GM19351 (cell line): ENCODE measurements at regions not wholly inside any gene's neighbourhood (a gene's known extent, or its start where the extent isn't known, plus 50 kb on each side); places are given as distances from the start of the nearest gene placed in this dataset.

Source experiments
- ATAC-seq: cut with Tn5 transposase; IDR thresholded peaks from one replicate; pipeline ENCODE4 v1.9.1; 2021; ENCODE audit warnings: mild to moderate bottlenecking, moderate library complexity; ENCODE audit not compliant: unreplicated experiment

GRCh38 chr12:65622056-65622455, 202.2 kb upstream of the HMGA2 start:
- no peak for ATAC-seq

- ATAC-seq, result no peak
Observed at GRCh38 chr12:65623507-65623906, 200.8 kb upstream of the HMGA2 start.

DNA sequence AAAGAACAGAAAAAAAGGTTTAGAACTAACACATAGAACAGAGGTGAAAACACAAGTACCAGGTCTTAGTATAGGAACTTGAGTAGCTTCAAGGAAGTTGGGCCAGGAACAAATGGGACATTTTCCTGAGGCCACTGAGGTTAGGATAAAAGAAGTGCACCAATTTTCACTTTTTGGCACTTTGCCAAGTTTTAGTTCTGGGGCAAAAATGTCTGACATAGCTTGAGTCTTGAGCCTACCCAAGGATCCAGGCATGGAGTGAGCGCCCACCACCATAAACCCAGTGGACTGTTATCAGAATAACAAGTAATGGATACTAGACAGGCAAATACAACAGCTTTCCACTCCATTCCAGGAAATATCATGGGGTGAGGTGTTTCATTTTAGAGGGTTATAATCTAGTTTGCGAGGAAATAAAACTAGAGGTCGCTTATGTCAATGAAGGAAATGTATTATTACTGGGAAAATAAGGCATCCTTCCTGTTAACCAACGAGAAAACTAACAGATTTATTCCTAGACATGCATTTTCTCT, 199.7 kb upstream of the HMGA2 start:
- ATAC-seq, result no peak

DNA sequence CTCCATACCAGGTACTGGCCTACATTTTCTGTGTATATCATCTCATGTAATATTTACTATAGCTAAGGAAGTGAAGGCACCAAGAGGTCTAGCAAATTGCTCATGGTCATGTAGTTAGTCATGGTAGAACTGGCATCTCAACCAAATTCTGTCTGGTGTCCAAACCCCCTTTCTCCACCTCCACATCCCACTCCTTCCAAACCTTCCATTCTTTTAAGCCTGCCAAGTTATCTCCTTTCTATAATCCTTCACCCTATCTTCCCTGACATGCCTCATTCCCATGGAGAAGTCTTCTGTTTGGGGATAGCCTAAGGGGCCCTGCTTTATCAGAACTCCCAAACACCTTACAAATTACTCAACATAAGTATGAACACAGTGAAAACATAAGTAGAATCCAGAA, 196.2 kb upstream of the HMGA2 start:
- no peak for ATAC-seq

DNA sequence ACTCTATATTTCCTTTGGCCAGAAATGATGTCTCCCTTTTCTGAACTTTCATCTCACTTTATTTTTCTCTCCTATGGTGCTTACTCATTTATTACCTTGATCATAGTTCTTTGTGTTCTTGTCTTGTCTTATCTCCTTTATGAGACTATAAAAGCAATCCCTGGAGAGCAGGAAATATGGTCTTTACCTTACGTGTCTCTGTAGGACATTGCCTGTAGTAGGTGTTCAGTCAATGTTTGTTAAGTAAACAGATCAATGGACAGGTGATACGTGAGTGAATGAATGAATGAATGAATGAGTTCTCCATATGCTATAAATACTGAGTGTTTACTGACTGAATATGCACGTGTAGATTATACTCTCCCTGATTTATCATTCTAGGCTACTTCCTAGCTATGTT, 193.7 kb upstream of the HMGA2 start:
- no peak for ATAC-seq

DNA sequence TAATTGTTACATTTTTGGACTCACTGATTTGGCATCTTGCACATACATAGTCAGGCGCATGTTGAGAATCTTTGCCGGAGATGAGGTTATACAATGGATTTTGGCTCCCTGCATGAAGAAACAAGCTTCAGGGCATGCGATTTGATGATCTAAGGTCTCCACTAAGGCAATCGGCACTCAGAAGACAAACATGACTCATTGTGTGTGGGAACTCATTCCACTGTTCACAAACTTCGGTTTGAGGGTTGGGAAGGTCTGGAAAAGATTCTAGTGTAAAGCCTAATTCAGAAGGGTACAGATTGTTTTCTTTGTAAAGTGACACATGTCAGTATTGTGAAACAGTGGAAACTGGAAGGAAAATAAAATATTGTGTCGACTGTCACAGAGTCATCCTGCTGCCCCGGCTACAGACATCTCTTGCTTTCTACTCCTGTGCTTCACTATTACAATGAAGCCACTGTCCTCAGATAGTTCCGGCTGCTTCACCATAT, 192.6 kb upstream of the HMGA2 start:
- ATAC-seq, result no peak

DNA sequence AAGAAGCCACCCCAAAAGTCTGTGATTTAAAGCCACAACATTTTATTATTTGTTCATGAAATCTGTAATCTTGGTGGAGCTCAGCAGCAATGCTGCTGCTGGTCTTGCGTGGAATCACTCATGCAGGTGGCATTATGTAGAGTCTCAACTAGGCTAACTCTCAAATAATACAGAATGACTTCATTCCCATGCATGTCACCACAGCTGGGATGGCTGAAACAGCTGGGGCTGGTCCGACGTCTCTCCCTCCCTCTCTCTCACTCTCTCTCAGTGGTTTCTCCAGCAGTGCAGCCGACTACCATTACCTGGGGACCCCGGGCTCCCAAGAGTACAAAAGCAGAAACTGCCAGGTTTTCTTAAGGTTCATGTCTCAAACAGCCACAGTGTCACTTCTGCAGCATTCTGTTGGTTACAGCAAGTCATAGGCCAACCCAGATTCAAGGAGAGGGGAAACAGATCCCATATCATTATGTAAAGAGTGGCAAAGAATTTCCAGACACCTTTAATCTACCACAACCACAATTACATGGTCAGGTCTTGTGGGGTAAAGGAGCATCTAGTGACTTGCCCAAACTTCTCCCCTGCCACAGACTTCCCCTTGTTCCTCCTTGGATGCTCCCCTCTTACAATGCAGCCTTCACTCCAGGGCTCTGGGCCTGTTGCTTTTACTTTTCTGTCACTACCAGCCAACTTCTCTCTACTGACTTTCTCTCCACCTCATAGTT, 192.0 kb upstream of the HMGA2 start:
- ATAC-seq, result no peak

- no peak for ATAC-seq
Observed at GRCh38 chr12:65634061-65634460, 190.2 kb upstream of the HMGA2 start.

- ATAC-seq, result no peak
Observed at GRCh38 chr12:65634626-65635331, 189.5 kb upstream of the HMGA2 start.

DNA sequence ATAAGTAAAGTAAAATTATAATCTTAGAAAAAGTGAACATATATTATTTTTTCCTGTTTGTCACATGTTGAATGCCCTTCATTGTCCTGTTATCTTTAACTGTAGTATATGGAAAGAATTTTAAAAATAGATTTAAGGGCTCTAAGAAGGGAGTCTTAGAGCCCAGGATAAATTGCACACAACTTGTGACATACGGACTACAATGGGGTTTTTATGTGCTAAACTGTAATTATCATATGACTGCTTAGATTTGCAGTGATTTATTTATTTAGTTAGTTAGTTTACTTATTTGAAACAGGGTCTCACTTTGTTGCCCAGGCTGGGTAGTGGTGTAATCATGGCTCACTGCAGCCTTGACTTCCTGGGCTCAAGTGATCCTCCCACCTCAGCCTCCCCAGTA, 187.8 kb upstream of the HMGA2 start:
- no peak for ATAC-seq

DNA sequence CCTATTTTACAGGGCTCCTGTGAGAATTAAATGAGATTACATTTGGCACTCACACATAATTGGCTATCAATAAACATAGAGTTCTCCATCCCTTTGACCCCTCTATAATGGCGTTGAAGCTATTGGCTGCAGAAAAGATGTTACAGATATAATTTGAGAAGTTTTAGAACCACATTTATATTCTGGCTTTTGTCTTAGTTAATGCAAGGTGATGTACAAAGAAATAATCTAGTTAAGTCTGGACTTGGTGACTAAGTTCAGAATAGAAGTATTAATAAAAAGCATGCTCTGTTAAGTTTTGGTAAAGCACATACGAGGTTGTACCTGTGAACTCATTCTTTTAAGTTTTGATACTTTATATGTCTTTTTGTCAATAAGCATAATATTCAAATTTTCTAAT, 187.1 kb upstream of the HMGA2 start:
- no peak for ATAC-seq

GRCh38 chr12:65637774-65638173, 186.5 kb upstream of the HMGA2 start:
- ATAC-seq, result no peak

- no peak for ATAC-seq
Observed at GRCh38 chr12:65638324-65638723, 186.0 kb upstream of the HMGA2 start.

GRCh38 chr12:65640489-65640901, 183.8 kb upstream of the HMGA2 start:
- ATAC-seq, result no peak

DNA sequence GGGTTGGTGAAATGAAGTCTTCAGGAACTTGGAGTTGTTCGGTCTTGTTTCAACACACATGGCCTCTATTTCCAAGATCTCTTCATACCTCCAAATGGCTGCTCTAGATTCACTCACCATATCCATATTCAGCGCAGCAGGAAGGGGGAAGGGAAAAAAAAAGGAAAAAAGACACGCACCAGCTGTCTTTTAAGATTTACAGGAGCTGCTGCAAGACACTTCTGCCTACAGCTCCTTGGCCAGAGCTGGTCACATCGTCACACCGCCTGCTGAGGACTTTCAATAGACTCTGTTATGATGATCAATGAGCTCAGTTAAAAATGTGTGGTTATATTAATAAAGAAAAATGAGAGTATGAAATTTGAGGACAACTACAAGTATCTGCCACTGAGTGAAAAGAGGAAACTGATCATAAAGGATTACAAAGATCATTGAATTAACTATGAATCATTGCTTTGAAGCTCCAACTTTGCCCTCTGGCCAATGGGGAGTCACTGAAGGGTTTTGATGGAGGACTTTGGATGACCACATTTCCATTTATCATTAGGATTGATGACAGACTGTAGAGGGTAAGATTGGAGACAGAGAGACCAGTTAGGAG, 182.1 kb upstream of the HMGA2 start:
- no peak for ATAC-seq

DNA sequence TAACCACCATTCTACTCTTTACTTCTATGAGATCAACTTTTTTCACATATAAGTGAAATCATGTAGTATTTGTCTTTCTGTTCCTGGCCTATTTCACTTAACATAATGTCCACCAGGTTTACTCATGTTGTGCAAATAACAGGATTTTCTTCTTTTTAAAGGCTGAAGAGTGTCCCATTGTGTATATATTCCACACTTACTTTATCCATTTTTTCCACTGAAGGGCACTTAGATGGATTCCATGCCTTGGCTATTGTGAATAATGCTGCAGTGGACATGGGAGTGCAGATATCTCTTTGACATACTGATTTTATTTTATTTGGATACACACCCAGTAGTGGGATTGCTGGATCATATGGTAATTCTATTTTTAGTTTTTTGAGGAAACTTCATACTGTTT, 181.1 kb upstream of the HMGA2 start:
- ATAC-seq, result no peak

- no peak for ATAC-seq
Observed at GRCh38 chr12:65643595-65644386, 180.5 kb upstream of the HMGA2 start.

GRCh38 chr12:65646127-65646643, 178.1 kb upstream of the HMGA2 start:
- ATAC-seq, result no peak

- no peak for ATAC-seq
Observed at GRCh38 chr12:65647074-65647473, 177.2 kb upstream of the HMGA2 start.

DNA sequence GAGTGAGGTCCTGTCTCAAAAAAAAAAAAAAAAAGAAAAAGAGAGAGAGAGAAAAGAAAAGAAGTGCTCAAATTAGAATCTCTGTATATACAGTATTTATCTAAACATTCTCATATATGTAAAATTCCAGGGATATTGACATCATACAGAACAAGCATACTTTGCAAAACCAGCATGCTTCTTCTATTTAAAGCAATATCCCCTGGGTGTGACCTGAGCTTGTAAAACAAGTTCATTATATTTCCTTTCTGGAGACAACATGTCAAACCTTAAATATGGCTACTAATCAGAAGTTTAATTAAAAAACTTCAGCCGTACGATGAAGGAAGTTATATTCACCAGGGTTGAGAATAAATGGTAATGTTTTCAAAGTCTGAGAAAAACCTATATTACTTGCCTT, 175.8 kb upstream of the HMGA2 start:
- no peak for ATAC-seq

GRCh38 chr12:65649126-65649525, 175.2 kb upstream of the HMGA2 start:
- ATAC-seq, result no peak
